Keratinocyte (primary cell): ENCODE measurements at regions not wholly inside any gene's neighbourhood (a gene's known extent, or its start where the extent isn't known, plus 50 kb on each side); places are given as distances from the start of the nearest gene placed in this dataset.

ENCODE experiments used
- DNase-seq: peaks from one replicate; pipeline ENCODE4 v3.0.0-alpha.2; 2011; ENCODE audit warnings: low read depth, missing footprints, low spot score
- FAIRE-seq: peaks from 2 replicates; lab custom pipeline; 2011; peaks lifted over from hg19 to GRCh38; lab: Jason Lieb, UNC
- H2AFZ ChIP-seq: 2 replicates; pipeline ENCODE4 v1.6.0; 2012; ENCODE audit warnings: low read length, control low read depth, inconsistent platforms; ENCODE audit not compliant: control insufficient read depth
- H3K27ac ChIP-seq: 2 replicates; pipeline ENCODE4 v1.5.1; 2011; ENCODE audit warnings: low read length; ENCODE audit not compliant: control insufficient read depth, insufficient read depth
- H3K27me3 ChIP-seq: 3 replicates; pipeline ENCODE4 v1.6.0; 2011; ENCODE audit warnings: low read length; ENCODE audit not compliant: control insufficient read depth, insufficient read depth; ENCODE audit errors: extremely low read depth
- H3K36me3 ChIP-seq, 2 experiments: 2 replicates in 1 of 2; 3 replicates in 1 of 2; pipeline ENCODE4 v1.5.1; 2011; ENCODE audit warnings: low read length in 2 of 2, mild to moderate bottlenecking in 1 of 2; ENCODE audit not compliant: control insufficient read depth in 2 of 2, insufficient read depth in 2 of 2; ENCODE audit errors: extremely low read depth in 1 of 2
- H3K4me1 ChIP-seq: 3 replicates; pipeline ENCODE4 v1.5.1; 2011; ENCODE audit warnings: low read length; ENCODE audit not compliant: control insufficient read depth, insufficient read depth; ENCODE audit errors: extremely low read depth
- H3K4me2 ChIP-seq: 3 replicates; pipeline ENCODE4 v1.6.0; 2011; ENCODE audit warnings: low read depth, low read length; ENCODE audit not compliant: control insufficient read depth, insufficient read depth; ENCODE audit errors: extremely low read depth
- H3K4me3 ChIP-seq, 3 experiments: fragments of 200-600 bp in 1 of 3; sonication (generic) in 1 of 3; 2 replicates in 2 of 3; 3 replicates in 1 of 3; pipeline ENCODE4 v1.5.1; 2011 to 2016; ENCODE audit warnings: low read length in 3 of 3, mild to moderate bottlenecking in 3 of 3, control low read depth in 2 of 3, inconsistent platforms in 1 of 3, low read depth in 1 of 3, mixed read lengths in 1 of 3, mixed run types in 1 of 3, moderate library complexity in 1 of 3; ENCODE audit not compliant: control insufficient read depth in 2 of 3, insufficient read depth in 2 of 3; ENCODE audit errors: extremely low read depth in 1 of 3
- H3K79me2 ChIP-seq: 2 replicates; pipeline ENCODE4 v1.6.0; 2012; ENCODE audit warnings: low read length; ENCODE audit not compliant: control insufficient read depth, insufficient read depth
- H3K9ac ChIP-seq: 3 replicates; pipeline ENCODE4 v1.6.0; 2011; ENCODE audit warnings: low read length; ENCODE audit not compliant: control insufficient read depth, insufficient read depth; ENCODE audit errors: extremely low read depth
- H3K9me1 ChIP-seq: 3 replicates; pipeline ENCODE4 v1.6.0; 2011; ENCODE audit warnings: low read length; ENCODE audit not compliant: control insufficient read depth, insufficient read depth; ENCODE audit errors: extremely low read depth
- H3K9me3 ChIP-seq: 2 replicates; pipeline ENCODE4 v1.5.1; 2012; ENCODE audit warnings: low read depth, low read length; ENCODE audit not compliant: control insufficient read depth
- H4K20me1 ChIP-seq: 3 replicates; pipeline ENCODE4 v1.6.0; 2011; ENCODE audit warnings: low read length; ENCODE audit not compliant: control insufficient read depth, insufficient read depth; ENCODE audit errors: extremely low read depth
- EZH2 ChIP-seq: IDR thresholded peaks from one replicate; pipeline ENCODE4 v1.6.1; 2012; ENCODE audit warnings: inconsistent platforms, mild to moderate bottlenecking, low read length, moderate library complexity
- dilution Hi-C: fragments of 300-500 bp; cut with MboI; formaldehyde crosslinking; loops from one replicate; pipeline ENCODE4 v1.7.0; 2020; ENCODE audit warnings: low sequenced_read_pairs; ENCODE audit not compliant: extremely low pct_ligation_motif_present
- TF ChIP-seq, protein P1 (sequence below), 3 experiments: IDR thresholded peaks in 1 of 3; conservative IDR thresholded peaks in 1 of 3; optimal IDR thresholded peaks in 1 of 3; 2 replicates in 2 of 3; 3 replicates in 1 of 3; pipeline versions ENCODE3 to v1.5.1; 2011; ENCODE audit warnings: low read length in 3 of 3, mild to moderate bottlenecking in 3 of 3, moderate library complexity in 2 of 3, control low read depth in 1 of 3, inconsistent platforms in 1 of 3; ENCODE audit not compliant: insufficient read depth in 2 of 3; ENCODE audit errors: extremely low read depth in 1 of 3

DNA sequence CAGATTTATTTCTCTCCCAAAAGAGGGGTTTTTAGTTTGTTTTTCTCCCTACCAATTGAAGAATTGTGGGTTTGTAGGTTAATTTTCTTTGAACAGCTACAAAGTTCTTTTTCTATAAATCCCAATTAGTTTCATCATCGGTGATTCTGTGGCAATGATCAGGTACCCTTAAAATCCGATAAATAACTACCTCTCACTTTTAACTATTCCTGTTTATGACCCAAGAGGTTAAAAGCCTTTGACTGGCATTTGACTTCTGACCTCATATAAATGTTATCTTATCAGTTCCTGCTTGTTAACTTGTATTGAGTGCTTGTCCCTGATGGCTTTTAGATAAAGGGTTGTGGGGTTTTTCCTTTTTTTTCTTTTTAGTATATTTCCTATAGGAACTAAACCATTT lies 124.4 kb upstream of the TMEM161B start:
- Histone ChIP-seq H3K27ac (no peak overlapping the region), H2AFZ (no peak overlapping the region), H3K79me2 (no peaks in the 10 kb centered on the region), H4K20me1 (no peaks in the 10 kb centered on the region), H3K4me1 (no peaks in the 10 kb centered on the region), H3K4me3 (no peak overlapping the region), H3K9me3 (no peaks in the 10 kb centered on the region), H3K36me3 (no peaks in the 10 kb centered on the region), H3K4me2 (no peak overlapping the region), H3K9ac (no peak overlapping the region), H3K9me1 (no peaks in the 10 kb centered on the region), H3K27me3 (no peaks in the 10 kb centered on the region)
- FAIRE-seq (no peak), DNase-seq (no peak)
- TF ChIP-seq EZH2: no peak
- TF ChIP-seq, protein P1, sequence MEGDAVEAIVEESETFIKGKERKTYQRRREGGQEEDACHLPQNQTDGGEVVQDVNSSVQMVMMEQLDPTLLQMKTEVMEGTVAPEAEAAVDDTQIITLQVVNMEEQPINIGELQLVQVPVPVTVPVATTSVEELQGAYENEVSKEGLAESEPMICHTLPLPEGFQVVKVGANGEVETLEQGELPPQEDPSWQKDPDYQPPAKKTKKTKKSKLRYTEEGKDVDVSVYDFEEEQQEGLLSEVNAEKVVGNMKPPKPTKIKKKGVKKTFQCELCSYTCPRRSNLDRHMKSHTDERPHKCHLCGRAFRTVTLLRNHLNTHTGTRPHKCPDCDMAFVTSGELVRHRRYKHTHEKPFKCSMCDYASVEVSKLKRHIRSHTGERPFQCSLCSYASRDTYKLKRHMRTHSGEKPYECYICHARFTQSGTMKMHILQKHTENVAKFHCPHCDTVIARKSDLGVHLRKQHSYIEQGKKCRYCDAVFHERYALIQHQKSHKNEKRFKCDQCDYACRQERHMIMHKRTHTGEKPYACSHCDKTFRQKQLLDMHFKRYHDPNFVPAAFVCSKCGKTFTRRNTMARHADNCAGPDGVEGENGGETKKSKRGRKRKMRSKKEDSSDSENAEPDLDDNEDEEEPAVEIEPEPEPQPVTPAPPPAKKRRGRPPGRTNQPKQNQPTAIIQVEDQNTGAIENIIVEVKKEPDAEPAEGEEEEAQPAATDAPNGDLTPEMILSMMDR (optimal IDR thresholded peaks at IDR 0.05 in 1 of 3, IDR thresholded peaks at IDR 0.05 in 1 of 3, conservative IDR thresholded peaks at IDR 0.05 in 1 of 3; ENCODE audit: extremely low read depth in 1 of 3, insufficient read depth in 2 of 3, low read length in 3 of 3): no peak
- dilution Hi-C loops: no loop called here

DNA sequence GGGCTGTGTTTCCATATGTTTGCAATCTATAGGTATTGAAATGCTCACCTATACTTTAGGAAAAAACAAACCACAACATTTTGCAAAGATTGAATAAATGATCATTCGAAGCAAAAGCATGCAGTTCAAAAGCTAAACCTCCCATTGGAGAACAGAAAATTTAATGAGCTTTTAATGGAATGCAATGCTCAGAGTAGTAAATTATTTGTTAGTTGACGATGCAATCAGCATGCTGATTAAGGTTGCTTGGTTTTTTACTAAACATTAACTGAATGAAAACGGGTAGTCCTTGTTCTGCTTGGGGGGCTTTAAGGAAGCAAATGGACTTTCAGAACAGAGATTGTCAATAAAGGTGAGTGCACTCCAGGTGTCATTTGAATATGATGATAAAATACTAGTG lies 123.3 kb upstream of the TMEM161B start:
- no peak overlapping the region for H3K27ac ChIP-seq
- H3K4me3 ChIP-seq: no peak overlapping the region
- no peaks in the 10 kb centered on the region for H3K79me2 ChIP-seq
- no peak for DNase-seq
- TF ChIP-seq EZH2: no peak
- TF ChIP-seq, protein P1 (optimal IDR thresholded peaks at IDR 0.05 in 1 of 3, IDR thresholded peaks at IDR 0.05 in 1 of 3, conservative IDR thresholded peaks at IDR 0.05 in 1 of 3; ENCODE audit: extremely low read depth in 1 of 3, insufficient read depth in 2 of 3, low read length in 3 of 3): no peak
- dilution Hi-C loops: no loop called here
- H3K9ac ChIP-seq: no peak overlapping the region
- no peaks in the 10 kb centered on the region for H3K27me3 ChIP-seq
- H2AFZ ChIP-seq: no peak overlapping the region
- no peak overlapping the region for H3K4me2 ChIP-seq
- H3K4me1 ChIP-seq: no peaks in the 10 kb centered on the region
- H3K36me3 ChIP-seq: no peaks in the 10 kb centered on the region
- no peaks in the 10 kb centered on the region for H3K9me3 ChIP-seq
- no peaks in the 10 kb centered on the region for H3K9me1 ChIP-seq
- H4K20me1 ChIP-seq: no peaks in the 10 kb centered on the region
- no peak for FAIRE-seq
